HG03442 (cell line): ENCODE measurements at regions not wholly inside any gene's neighbourhood (a gene's known extent, or its start where the extent isn't known, plus 50 kb on each side); places are given as distances from the start of the nearest gene placed in this dataset.

ENCODE experiments used
- ATAC-seq: cut with Tn5 transposase; IDR thresholded peaks from one replicate; pipeline ENCODE4 v1.9.1; 2021; ENCODE audit warnings: mild to moderate bottlenecking, moderate library complexity; ENCODE audit not compliant: unreplicated experiment

DNA sequence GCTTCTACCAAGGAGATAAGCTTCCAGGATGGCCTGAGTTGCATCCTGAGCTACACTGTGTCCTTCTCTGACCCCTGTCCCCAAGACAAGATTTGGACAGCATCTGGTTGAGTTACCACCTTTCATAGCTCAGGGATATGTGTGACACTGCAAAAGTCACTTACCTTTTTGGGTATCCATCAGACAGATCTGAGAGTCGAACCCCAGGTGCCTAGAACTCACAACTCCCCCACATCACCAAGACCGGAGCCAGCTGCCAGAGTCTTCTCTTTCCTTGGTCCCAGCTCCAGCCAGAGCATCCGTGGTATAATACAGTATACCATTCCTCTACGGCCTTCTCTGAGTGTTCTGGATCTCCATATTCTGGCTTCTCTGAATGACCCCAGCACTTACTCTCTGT lies 133.0 kb downstream of the CD83 start:
- ATAC-seq, result no peak

DNA sequence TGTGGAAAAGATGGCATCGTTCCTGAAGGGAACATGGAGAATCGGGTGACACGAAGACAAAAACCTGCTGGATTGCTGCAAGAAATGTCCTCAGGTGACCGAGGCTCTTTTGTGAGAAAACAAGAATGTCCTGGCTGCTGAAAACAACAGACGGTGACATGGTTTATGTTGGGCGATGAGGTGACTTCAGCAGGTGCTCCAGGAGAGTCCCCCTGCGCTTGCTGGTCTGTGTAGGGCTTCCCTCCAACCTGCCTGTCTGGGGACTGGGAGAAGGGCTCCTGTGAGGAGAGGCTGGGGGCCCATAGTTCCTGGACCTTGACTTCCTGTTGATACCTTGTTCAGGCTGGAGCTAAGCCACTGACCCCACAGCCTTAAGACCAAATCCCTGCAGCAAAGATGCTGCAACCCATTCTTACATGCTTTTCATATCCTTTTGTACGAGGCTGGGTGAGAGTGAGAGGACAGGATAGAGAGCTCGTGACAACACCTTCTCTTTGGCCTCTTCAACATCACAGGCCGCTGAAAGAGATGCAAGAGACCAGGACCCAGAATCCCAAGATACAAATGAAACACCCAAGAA lies 134.8 kb downstream of the CD83 start:
- ATAC-seq, result no peak

DNA sequence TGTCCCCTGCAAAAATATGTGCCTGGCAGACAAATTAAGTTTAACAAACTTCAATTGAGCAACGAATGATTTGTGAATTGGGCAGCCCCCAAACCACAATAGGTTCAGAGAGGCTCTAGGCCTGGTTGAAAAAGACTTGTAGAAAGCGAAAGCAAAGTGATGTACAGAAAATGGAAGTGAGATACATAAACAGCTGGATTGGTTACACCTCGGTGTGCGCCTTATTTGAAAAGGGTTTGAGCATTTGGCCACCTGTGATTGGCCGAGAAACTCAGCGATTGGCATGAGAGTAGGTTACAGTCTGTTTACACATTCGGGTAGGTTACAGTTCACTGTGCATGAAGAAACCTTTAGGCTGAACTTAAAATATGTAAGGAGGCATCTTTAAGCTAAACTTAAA lies 136.9 kb downstream of the CD83 start:
- peak; percentile 73 for ATAC-seq

DNA sequence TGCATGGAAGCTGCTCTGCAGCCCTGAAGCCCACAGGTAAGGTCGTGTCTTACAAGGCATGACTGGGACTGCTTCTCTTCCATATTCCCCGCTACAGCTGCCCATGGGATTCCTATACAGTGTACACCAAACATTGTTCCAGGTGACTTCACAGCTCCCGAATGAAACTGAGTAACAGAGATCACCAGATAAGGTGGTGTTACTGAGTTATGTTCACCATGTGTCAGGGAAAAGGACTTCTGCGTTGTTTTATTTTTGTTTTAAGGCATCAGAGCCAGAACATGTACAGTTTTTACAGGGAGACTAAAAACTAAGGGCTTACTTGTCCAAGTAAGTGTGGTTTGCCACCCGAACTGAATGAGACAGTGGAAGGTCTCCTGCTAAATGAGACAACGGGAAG lies 138.3 kb downstream of the CD83 start:
- ATAC-seq, result no peak

DNA sequence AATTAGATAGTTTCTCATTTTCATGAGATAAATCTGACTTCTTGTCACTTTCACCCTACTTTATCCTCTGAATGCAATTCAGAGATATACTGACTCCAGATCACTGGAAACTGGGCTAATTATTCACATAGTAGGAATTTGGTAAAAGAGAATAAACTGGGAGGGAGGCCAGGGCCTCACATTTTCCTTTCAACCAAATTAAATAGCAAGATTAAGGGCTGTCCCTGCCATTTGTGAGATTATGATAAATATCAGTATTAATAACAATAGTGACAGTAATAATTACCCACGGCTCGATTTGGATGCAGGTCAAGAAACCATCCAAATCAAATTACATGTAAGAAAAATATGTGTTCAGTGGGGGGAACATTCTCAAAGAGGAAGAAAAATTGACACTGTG lies 140.5 kb downstream of the CD83 start:
- no peak for ATAC-seq

DNA sequence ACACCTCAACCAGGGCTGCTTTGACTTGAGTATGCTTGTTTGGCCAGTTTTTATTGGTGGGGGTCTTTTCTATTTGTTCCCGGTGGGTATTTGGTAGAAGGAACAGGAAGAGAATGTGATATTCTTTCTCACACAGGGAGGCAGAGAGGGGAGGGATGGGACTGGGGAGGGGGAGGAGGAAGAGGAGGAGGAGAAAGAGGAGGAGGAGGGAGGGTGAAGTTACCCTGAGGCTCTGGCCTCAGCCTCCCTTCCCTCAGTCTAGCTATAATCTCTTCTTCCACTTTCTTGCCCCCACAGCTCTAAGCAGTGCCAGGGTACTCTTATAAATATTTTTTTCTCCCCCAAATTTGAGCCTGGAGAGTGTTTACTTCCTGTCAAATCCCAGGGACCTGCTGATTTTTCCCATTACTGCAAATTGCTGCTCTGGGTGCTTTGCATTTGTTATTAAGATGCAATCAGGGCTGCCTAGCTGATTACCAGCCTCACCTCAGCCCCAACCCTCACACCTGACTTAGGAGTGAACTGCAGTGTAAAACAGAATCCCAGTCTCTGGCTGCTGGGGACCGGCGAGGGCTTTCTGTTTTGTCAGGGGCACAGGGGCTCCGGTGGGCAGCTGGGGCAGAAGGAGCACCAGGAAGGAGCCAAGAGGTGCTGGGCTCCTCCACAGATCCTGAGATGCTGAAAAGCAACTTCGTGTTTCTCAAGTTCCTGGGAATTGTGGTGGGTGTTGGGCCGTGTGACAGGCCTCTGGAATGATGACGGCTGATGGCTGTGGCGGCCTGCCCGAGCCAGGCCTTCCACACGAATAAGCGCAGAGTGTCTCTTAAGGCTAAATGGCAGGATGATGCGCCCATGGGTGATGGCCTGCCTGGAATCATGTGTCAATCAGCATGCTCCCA lies 141.4 kb downstream of the CD83 start:
- ATAC-seq, result no peak

DNA sequence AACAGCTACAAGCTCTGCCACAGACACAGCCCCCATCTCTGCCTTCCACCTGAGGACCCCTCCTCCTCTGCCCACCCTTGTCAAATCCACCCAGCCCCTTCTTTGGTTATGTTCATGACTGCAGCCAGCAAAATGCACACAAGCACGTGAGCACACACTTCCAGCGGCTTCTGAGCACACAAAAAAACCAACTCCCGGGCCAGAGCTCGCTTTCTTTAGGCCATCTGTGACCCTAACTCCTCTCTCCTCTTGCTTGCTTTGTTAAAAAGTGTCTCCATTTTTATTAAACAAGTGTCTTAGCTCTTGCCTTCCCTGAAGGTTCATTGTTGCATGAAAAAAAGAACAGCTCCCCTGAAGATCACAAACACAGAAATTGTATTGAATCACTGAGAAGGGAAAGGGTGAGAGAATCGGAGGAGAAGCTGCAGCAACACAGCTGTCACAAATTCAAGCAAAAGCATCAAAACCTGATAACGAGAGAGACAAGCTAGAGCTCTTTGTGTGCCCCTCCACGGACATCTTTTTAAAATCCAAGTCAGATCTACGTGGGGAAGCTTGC lies 142.1 kb downstream of the CD83 start:
- ATAC-seq, result no peak

DNA sequence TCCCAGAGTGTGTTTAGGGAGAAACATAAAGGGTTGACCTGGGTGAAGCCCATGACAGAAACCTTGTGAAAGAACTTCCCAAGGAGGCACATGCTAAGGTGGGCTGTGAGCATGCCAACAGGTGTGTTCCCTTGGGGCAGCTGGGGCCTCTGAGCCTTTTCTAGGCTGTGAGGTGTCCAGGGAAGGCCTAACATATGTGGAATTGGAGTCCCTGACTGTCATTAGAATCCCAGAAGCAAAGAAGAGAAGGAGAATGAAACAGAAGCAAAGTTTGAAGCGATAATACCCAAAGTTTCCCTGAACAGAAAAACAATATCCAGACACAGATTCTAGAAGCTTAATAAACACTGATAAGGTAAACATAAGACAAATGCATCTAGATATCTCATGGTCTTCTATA lies 143.3 kb downstream of the CD83 start:
- no peak for ATAC-seq

DNA sequence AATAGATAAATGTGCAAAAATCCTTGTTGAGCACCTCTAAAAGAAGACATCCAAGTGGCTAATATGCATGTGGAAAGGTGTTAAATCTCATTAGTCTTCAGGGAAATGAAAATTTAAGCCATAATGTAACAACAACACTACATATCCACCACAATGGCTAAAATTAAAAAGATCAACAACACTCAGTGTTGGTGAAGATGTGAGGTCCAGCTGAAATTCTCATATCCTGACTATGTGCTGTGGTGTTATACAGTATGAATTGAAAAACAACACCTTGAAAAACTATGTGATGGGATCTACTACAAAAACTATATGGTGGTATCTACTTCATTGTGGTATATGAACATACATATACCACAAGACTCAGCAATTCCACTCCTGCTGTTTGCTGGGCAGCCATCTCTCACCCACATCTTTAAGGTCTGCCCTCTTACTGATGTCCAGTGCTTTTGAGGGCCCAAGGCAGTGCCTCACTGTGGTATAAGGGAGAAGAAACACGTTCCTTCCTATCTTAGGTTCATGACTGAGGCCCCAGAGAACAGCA lies 146.4 kb downstream of the CD83 start:
- ATAC-seq, result no peak

DNA sequence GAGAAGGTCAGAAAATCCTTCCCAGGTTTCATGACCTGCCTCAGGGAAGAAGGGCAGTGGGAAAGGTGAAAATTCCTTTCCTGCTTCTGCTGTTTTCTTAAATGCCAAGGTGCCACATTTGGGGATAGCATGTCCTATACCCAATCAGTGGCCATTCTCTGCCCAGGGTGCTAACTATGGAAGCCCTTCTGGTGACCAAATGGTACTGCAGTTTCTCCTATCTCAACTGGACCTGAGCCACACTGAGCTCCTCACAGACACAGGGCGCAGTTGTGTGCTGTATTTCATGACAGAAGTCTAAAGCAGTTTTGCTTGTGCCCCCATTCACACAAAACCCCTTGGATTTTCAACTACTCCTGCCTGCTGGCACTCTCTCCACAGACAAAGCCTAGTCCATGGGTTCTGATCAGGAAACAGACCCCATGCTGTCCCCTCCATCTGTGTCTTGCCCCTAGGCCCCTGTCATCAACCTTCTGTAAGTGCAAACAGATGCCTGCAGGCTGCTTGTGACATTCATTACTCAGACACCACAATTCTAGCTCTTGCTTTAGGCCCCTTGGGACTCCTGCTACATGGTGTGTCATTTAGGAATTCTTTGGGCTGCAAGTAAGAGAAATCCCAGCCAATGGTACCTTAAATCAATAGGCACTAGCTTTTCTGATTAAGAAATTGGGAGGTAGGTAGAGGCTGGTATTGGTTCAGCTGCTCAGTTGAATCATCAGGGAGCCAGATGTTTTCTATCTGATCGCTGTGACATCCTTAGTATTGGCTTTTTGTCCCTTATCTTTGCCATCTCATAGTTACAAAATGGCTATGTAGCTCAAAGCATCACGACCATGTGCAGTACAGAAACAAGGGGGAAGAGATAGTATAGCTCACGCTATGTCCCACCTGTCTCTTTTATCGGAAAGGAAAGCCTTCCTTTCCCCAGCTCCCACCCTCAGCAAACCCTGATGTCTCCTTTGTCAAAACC lies 147.8 kb downstream of the CD83 start:
- ATAC-seq, result no peak

DNA sequence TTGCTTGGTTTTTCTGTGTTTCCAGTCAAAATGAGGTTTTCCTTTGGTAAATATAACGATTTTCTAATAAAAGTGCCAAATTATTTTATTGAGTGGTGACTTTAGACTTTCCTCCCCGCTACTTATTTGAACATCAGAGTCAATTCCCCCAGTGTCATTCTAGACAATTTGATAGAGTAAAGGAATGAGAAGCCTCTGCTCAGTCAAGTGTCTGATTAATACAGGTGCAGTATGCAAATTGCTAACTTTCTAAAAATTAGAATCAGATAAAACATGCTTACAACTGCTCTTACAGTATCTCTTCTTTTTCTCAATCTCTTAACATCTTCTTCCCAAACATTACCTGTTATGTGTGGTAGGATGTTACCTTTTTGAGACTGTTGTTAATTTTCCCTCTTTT lies 148.7 kb downstream of the CD83 start:
- no peak for ATAC-seq

DNA sequence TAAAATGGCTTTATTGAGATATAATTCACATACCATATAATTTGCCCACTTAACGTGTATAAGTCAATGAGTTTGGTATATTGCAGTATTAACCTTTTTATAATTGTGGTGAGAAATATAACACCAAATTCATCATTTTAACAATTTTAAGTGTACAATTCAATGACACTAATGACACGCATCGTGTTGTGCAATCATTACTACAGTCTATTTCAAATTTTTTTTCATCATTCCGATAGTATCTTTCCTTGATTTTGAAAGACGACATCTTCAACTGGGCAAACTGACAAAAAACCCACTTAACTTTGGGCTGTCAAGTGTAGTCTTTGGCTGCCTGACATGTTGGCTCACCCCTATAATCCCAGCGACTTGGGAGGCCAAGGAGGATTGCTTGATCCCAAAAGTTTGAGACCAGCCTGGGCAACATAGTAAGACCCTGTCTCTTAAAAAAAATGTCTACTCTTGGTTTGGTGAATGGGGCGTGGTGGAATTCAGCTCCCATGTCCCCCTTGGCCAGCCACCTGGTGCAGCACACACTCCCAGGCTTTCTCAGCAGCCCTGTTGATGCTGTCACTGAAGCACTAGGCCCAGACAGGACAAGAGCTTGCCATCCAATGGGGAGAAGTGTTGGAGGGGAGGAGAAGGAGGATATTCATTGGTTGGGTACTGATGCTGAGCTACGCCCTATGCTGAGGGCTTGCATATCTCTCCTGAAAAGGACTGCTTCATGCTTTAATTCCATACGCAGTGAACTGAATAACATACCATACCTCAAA lies 150.5 kb downstream of the CD83 start:
- ATAC-seq, result no peak

DNA sequence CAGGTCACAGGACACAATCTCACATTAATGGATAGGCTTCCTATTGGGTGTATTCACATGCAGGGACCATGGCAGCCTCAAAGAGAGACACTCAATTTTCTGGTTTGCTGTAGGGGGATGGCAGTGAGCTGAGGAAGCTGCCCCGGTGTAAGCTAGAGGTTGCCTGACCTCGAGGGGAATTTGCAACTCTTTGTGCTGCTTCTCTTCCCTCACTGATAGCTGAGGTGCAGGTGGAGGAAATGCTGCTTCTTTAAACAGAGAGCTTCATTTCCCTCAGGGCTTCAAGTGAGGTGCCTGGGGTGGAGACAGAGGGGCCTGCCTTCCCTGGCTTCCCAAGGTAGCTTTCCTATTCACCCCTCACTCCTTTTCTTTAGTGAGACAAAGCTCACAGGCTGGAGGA lies 151.9 kb downstream of the CD83 start:
- ATAC-seq, result no peak

DNA sequence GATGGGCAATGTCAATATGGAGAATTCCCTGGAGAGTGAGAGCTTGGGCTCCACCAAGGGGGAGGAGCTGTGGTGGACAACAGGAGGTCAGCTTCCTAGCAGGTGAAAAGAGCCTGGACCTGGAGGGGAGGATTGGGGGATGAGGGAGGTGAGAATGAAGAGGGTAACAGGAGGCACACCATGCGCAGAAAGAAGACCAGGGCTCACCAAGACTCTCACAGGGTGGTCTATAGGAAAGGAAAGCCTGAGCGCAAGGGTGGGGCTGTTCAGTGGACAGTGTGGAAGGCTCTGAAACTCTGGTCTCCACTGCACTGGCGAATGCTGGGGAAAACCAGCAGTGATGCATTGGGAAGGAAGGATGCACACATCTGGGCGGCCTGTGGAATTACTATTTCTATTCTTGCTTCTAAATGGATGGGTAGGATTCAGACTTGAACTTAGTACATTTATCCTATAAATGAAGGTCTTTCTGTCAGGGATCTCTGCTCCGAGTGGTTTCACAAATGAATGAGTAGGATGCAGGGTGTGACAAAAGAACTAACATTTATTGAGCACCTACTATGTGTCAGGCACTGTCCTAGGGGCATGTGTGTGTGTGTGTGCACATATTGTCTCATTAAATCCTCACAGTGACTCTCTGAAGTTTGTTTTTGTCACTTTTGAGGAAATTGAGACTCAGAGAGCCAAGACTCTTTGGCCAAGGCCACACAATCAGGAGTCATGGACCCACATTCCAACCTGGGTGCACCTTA lies 152.7 kb downstream of the CD83 start:
- ATAC-seq, result no peak

DNA sequence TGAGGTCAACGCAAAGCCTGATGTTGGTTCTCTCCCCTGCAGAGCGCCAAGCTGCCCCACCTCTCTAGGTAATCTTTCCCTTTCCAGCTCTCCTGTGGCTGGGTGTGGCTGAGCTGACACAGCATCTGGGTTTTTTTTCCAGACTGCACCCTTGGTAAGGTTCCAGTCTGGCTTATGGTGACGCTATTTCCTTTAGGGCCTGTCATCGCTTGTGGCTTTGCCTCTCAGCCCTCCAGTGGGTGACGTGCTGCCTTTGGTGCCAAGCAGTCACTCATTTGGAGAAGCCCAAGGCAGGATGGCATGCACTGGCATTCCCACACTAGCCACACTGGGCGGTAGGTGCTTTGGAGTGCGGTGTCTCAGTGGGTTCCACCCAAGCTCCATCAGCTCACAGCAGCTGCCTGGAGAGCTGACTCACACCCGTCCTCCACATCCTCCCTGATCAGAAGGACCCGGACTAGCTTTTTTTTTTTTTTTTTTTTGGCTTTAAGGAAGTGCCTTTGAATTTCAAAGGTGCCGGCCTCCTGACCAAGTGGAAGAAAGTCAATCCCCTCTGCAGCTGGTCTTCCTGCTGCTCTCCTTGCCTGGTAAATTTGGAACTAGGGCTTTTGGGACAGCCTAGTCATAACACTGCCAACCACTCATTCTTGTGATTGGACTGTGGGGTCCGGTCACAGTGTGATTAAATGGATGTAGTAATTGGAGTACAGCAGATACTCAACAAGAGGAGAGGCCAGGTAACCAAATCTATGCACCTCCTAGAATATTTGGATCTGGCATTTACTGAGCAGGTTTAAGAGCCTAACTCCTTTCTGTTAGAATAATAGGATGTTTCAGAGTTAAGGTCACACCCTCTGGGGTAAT lies 153.6 kb downstream of the CD83 start:
- ATAC-seq, result no peak

DNA sequence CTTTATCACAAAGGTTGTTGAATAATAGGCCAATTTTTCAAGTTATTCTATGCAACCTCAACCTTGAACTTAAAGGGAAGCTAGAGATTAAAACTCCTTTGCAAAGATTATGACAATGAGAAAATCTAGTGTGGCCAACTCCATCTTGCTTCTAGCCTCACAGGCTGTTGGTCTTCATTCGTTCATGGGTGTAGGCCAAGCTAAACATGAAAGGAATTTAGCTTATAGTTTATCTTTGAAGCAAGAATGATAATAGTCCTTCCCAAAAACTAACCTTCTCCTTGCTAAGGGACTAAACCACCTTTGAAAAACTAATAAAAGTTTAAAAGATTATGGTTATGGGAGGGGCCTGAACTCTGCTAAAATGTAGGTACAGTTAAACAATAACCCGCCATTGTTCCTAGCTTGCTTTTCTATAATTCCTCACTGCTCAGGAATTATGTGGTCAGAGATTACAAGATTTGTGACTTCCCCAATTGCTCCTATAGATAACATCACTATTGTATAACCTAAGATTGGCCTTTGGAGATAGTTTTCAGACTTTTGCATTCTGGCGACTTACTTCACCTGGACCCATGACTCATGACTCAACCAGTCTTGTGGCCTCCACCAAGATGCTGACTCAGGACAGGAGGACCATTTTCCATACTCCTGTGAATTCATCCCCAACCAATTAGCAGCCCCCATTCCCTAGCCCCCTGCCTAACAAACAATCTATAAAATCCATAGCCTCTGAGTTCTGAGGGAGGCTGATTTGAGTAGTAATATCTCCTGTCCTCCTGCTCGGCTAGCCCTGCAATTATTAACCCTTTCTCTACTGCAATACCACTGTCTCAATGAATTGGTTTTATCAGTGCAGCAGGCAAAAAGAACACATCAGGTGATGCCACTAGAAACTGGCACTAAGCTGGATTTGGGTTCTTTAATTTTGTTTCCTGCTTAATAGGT lies 154.5 kb downstream of the CD83 start:
- no peak for ATAC-seq

DNA sequence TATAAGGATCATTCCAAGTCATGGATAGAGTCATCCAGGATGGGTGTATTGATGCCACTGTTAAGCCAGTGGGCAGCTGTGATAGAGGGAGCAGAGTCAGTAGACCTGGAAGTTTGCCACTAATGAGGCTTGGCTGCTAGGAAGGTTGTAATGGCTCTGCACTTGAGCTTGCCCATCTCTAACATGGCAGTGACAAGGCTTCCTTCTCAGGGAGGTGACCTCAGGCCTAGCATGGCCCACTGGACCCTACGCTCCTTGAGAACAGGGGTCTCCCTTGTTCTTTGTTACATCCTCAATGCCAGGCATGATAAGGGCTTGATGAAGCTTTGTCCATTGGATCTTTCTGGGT lies 155.1 kb downstream of the CD83 start:
- no peak for ATAC-seq
